Effector CD8-positive, alpha-beta T cell (primary cell): ENCODE measurements at regions not wholly inside any gene's neighbourhood (a gene's known extent, or its start where the extent isn't known, plus 50 kb on each side); places are given as distances from the start of the nearest gene placed in this dataset.

ENCODE experiments used
- DNase-seq: peaks from one replicate; lab custom pipeline; 2025; lab: John Stamatoyannopoulos, UW

DNA sequence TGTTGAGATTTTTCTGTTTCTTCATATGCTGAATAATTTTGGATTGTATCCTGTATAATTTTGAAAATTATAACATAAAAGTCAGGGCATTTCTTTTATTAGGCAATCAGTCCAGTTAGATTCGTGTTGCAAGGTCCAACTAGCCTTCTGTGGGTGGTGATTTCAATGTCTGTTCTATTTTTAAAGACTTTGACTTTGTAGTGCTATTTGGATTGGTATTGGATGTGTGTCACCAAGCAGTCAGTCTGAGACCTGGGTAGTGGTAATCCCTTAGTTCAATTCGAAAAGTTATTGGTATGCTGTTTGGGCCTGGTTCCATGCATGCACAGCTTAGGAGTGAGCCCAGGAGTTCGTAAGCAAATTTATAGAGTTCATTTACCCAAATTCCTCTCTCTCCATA lies 82.2 kb downstream of the EPDR1 start:
- DNase-seq: no peak

DNA sequence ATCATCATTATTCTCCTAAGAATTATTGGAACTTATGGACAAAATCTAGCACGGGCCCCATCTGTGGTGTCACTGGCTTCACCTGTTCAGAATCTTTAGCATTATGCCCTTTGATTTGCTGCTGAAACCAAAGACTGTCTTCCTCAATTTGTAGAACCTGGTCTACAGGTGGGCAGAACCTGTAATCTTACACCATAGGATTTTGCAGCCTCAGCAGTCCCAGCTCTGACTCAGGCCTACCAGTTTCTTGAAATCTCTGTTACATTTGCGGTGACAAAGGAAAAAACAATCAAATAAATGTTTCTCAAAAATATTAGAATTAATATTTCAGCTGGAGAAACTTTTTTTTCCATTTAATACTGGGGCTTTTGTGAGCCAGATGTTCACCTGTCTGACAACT lies 86.1 kb downstream of the EPDR1 start:
- DNase-seq: no peak

DNA sequence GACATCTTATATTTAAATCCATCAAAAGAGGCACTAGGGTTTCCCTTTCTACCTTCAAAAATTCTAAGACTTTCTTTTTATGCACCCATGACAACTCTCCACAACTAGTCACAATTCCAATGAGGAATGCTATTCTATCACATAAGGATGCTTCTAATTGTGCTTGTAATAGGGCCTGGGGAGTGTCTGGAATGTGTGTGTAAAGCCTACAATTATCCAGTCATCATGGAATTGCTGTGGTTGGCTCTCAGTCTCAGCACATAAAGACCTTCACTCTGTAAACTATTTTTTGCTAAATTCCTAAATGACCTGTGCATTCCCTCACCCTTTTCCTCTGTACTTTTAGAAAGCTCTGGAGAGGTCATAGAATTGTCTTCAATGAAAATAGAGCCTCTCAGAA lies 86.7 kb downstream of the EPDR1 start:
- no peak for DNase-seq

DNA sequence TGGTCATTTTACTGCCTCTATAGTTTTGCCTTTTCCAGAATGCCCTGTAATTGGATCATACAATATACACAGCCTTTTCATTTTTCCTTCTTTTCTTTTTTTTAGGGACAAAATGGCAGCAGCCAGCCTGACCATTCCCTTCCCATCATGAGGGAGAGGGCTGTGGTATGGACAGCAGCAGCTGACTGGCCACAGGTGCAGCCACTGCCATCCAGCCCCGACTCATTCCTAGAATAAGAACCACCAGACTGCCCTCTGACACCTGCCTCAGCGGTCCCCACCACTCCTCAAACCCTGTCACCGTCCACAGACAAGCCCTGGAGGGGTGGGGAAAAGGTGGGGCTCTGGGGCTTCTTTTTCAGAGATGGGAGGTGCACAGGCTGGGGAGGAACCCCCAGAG lies 92.8 kb downstream of the EPDR1 start:
- no peak for DNase-seq

DNA sequence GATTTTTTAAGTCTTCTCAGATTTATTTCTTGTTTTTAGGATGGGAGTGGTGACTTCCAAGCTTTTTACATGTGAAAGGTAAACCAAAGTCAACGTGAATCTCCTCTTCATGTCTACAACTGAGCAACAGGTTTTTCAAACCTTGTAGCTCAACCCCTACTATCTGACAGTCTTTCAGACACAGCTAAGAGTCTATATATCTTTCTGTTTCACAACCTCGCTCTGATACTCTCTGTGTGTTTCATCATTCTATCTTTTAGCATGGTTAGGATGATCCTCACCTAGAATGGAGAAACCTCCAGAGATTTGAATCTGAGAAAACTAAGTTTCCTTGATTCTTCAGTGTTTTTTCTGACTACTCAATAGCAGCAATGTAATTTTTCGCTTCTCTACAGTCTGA lies 96.1 kb downstream of the EPDR1 start:
- no peak for DNase-seq

DNA sequence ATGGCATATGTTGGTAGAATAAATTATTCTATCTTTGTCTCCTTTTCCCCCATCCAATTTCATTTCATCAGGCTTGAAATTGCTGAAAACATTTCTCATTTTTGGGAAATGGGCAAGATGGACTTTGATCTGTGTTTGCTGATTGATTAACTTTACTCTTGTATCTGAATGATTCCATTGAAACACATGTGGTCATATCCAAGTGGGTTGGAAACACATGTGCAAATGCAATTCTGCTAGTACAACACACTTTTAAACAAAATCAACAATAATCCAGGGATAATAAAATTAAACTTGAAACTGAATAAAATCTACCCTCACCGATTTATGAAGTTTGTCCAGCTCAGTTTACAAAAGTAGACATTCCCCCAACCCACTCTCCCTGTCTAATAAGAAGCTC lies 96.9 kb downstream of the EPDR1 start:
- no peak for DNase-seq

DNA sequence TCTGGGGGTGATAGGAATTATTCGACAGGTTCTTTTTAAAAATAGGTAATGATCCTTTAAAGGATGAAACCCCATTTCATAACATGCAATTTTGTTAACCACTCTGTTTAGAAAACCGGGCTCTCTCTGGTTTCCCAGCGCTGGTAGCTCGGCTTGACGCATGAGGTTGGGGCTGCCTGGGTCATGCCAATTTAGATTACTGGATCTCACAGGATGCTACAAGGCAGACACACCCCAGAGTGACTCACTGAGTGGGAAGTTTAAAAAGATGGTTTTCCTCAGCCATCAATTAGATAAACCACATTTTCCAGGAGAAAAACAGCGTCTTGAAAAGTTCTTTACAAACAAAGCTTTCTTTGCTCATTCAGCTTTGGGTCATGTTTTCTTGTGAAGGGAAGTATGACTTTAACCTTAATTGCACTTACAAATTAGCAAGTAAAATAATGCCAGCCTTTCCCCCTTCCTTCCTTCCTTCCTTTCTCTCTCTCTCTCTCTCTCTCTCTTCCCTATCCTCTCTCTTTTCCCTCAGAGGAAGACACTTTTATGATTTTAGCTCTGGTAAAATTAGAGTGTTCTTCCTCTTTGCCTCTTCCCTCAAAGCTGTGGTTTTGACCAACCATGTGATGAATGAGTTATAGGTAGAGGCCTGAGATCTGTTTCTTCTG lies 99.8 kb downstream of the EPDR1 start:
- DNase-seq: no peak

DNA sequence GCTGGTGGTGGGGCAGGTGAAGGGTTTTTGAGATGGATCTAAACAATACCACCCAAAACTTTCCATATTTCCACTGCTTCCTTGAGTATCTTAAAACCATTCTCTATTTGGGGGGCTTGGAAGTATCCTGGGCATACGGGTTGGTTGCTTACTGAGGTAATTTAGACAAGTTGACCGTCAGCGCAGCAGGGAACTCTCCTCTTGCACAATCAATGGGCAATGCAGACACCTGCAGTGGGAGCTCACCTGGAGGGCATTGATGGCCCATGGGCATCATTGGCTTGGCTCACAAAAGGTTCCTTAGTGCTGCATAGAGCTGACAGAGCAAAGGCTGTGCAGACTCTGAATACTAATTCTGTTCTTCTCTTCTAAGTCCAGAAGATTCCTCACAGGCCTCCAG lies 101.5 kb downstream of the EPDR1 start:
- no peak for DNase-seq

DNA sequence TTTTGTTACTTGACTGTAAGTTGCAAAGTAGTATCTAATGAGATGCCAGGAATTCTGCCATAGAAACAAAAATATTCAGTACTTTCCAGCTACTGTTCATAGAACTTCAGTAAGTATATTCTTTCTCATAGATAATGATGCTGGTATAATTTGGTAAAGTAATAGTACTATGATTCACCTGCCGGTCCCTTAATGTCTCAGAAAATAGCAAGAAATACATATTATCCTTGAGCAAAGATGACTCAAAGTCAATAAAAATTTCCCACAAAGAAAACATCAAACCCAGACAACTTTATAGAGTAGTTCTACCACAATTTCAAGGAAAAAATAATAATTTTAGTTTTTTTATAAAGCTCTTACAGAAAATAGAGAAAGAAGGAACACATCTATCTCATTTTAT lies 105.4 kb downstream of the EPDR1 start:
- DNase-seq: no peak

DNA sequence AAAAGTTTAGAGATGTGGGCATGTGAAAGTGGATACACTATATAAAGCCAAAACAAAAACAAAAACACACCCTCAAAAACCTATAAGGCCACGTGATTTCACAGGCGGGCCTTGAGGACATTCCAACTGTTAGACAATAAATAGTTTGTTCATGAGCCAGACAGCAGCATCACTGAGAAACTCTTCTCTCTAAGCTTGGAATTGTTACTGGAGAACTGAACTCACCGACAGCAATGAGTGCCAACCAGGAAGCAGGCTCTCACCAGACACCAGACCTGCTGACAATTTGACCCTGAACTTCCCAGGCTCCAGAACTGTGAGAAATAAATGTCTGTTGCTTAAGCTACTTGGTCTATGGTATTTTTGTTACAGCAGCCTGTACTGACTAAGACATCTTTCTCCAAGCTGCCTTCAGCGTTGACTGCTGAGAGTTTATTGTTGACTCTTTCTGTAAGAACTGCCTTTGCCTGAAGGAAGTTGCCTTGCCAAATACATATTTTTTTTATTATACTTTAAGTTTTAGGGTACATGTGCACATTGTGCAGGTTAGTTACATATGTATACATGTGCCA lies 107.5 kb downstream of the EPDR1 start:
- no peak for DNase-seq

DNA sequence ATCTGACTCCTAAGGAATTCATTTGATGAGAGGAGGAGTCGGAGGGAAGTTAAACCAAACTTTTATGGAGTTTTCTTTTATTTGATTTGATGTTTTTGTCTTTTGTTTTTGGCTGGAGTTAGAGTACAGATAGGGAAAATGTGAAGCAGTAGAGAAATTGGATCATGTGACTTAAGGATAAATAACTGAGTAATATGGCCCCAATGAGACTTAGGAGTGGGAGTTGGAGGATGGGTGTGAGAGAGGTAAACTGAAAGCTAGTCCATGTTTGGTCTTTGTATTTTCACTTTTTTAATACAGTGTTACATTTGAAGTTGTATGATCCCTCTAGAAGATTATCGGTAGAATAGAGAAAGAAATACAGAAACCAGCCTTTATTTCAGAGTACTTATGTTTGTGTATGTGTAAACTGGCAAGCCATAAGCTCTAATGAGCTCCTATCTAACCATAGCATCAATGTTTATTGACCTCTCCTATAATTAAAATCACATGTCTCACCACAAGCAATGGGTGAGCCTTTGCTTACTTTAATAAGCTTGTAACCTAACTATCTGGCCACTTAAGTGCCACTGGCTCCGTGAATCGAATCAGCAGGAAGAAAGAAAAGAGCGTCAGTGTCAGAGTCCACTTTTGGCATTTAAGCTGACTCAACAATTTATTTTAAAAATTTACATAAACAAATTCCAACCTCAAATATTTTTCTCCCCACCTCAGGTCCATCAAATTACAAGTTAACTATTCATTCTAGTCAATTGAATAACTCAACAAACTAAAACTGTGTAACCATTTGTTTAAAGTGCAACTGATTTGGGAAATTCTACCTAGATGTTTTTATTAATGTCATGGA lies 113.8 kb downstream of the EPDR1 start:
- DNase-seq: no peak

DNA sequence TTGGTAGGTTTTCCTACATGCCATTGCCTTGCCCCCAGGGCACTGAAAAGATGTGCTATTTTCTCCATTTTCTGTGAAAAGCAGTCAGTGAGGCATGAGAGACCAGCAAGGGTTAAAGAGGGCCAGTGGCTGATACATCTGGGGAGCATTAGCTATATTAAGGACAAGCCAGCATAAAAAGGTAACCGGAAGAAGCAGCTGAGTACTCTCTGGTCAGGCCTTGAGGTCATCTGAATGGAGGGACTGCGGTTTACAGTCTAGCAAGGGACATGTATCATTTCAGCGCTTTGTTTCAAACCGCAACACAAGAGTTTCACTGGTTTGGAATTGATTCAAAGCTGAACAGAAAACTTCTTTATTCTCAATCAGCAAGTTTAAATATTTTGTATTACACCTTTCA lies 120.4 kb downstream of the EPDR1 start:
- no peak for DNase-seq

DNA sequence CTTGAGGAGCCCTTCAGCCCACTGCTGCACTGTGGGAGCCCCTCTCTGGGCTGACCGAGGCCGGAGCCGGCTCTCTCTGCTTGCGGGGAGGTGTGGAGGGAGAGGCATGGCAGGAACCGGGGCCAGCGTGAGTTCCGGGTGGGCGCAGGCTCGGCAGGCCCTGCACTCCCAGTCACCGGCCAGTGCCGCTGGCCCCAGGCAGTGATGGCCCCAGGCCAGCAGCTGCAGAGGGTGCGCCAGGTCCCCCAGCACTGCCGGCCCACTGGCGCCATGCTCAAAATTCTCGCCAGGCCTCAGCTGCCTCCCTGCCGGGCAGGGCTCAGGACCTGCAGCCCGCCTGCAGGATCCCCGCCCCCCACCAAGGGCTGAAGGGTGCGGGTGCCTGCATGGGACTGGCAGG lies 128.4 kb upstream of the STARD3NL start:
- DNase-seq: no peak

DNA sequence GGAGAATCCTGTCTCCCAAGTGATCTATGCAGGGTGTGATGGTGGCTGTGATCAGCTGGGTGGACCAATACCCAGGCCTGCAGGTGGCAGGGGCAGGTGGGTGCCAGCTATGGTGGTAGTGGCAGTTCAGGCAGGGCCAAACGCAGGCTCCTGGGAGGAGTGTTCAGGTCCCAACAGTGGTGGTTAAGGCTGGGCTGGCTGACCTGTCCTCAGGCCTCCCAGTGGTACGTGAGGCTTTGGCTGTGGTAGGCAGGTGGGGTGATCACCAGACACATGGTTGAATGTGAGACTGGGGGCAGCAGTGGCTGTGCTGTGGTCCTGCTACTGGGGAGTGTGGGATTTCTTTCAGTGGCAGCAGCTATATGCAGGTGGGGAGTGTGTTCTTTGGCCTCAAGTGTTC lies 126.7 kb upstream of the STARD3NL start:
- DNase-seq: no peak

DNA sequence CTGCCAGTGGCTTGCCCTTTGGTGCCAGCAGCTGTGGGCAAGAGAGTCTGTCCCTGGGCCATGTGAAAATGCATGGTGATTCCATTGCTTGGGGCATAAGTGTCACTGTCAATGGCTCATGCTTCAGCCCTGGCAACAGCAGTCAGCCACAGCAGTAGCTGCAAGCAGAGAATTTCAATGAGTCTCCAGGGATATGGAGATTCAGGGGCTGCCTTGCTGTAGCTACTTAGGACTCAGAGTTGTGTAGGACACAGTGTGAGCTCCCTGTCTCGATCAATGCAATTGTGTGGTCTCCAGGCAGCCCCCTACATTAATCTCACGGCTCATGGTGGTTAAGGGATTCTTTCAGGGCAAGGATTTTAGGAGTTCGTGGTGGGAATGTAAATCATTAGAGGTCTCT lies 126.3 kb upstream of the STARD3NL start:
- no peak for DNase-seq

DNA sequence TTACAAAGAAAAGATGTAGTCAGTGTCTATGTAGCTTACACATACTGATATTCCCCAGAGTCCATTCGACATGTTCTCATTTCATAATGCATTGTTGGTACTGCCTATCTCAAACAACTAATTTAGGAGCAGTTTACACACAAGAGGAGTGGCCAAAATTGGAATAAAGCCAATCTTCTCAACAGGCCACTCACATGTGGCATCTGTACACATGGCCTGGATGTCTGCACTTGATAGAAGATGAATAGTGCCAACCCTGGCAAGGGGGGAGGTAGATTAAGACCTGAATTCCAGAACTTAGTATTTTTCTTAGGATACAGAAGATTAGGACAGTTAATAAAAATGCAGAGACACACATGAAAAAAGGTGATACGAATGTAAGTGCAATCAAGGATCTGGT lies 125.3 kb upstream of the STARD3NL start:
- DNase-seq: no peak

DNA sequence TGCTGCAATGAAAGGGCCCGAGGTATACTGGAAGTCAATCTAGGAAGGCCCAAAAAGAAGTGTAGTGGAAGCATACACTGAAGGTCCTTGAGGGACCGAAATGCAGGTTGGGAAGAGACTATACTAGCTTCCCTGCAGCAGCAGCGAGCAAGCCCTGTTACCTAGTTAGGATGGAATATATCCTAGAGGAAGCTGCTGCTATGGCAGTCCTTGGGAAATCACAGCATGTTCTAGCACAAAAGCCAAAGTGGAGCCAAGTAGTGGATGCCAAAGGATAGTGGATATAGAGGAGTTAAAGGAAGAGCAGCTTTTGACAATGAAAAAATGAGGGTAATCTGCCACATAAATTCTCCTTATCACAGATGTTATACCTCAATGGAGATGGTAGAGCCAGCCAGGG lies 123.8 kb upstream of the STARD3NL start:
- no peak for DNase-seq

DNA sequence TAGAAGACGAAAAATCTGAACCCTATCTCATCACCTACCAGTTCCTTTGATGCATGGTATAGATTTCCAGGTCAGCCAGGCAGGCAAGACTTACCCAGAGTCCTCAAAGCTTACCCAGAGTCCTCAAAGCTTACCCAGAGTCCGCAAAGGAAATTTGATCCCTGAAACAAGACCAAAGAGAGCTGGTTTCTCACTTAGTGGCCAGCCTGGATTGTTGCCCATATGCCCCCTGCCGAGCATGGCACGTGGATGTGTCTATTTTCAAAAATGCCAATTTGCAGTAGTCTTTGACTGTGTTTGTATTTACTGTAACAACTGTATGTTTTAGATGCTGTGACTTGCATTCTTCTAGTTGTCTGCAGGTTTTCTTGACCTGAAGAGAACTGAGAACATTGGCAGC lies 120.2 kb upstream of the STARD3NL start:
- DNase-seq: no peak

DNA sequence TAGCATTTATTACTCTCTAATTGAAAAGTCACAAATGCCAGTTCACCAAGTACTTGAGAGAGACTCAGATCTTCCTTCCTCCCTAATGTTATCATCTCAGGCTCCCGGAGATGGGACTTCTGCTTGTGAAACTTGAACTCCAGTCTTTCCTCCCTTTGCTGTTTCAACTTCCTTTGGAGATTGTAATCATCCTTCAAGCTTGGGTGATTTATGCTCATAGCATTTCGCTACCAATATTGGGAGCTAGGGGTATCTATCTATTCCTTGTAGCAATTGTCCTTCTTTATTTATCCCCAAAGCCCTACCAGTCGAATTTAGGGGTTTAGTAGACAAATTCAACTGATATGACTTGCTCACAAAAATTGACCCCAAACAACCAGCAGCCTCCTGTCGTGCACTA lies 117.9 kb upstream of the STARD3NL start:
- DNase-seq: no peak

DNA sequence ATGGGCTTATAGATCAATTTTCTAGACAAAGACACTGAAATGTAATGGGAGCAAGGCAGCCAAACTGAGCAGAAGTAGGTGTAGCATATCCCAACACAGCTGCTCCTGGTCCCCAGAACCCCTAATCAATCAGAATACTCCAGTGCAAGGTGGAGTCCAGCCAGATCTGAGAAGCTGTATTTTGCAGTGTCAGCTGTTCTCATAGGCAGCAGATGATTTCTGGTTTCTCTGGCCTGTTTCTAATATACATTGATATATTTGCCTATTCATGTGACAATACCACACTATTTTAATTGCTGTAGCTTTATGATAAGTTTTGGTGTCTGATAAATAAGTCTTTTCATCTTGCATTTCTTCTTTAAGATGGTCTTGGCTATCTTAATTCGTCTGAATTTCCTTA lies 117.4 kb upstream of the STARD3NL start:
- DNase-seq: no peak

DNA sequence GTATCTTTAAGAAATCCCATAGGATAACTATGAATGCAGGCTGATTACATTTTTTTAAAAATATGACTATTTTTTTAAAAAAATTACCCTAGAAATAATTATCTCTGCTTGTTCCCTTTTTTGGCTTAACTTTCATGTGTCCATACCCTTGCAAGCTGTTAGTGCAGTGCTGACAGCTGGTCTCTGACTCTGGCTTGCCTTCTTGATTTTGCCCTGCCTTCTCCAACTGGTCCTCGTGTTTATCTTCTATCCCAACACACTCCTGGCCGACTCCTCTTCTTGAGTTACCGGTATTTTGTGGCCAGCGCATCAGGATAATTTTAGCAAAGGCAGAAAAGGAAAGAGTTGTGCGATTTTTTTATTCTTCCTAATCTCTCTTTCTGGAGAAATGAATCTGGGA lies 111.7 kb upstream of the STARD3NL start:
- no peak for DNase-seq

DNA sequence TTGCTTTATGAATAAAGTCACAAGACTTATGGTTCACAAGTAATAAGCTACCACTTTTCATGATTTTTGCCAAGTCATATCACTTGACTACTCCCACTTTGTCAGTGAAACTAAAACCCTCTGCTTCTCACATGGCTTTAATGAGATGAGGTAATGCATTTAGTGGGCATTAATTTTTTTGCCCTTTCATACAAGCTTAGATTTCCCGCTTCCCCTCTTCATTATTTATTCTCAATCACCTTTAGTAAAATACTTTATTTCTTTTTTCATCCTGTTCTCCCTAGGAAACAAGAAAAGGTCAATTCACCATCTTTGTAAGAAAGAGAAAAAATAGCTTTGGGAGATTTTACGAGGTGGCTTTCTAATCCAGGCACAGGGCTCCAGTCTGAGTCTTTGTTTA lies 109.6 kb upstream of the STARD3NL start:
- DNase-seq: no peak

DNA sequence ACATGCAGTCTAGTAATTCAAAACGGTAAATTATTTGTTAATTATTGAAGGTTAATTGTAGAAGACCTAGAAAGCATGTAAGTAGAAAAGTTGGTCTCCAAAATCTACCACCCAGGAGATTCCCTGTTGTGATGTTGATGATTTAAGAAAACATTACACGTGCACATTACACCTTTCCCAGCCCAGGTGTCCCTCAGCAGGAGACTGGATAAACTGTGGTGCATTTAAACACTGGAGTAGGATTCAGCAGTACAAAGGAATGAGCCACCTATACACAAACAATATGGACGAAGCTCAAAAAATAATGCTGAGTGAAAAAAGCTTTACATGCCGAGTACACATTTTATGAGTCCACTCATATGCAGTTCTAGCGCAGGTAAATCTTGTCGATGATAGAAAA lies 109.0 kb upstream of the STARD3NL start:
- DNase-seq: no peak
